Mesenchymal stem cell (in vitro differentiated cells and primary cell): ENCODE measurements at regions not wholly inside any gene's neighbourhood (a gene's known extent, or its start where the extent isn't known, plus 50 kb on each side); places are given as distances from the start of the nearest gene placed in this dataset.
A peak's percentile ranks its signal among the peaks of the same experiment; 100 is the strongest.

Experiments used
- DNase-seq: peaks from one replicate; pipeline ENCODE4 v3.0.0-alpha.2; 2013
- H2AFZ ChIP-seq: one replicate; pipeline ENCODE4 v1.6.1; 2013; ENCODE audit warnings: low read depth, mild to moderate bottlenecking, control low read depth, inconsistent platforms, low read length, moderate library complexity
- H2AK5ac ChIP-seq: 2 replicates; pipeline ENCODE4 v1.6.1; 2013; ENCODE audit warnings: low read length, moderate library complexity, mild to moderate bottlenecking, inconsistent platforms; ENCODE audit not compliant: severe bottlenecking
- H2BK120ac ChIP-seq: one replicate; pipeline ENCODE4 v1.6.1; 2013; ENCODE audit warnings: low read depth, mild to moderate bottlenecking, inconsistent platforms, low read length, moderate library complexity
- H2BK12ac ChIP-seq, 2 experiments: one replicate each; pipeline ENCODE4 v1.6.1; 2013; ENCODE audit warnings: inconsistent platforms in 2 of 2, low read length in 2 of 2, mild to moderate bottlenecking in 2 of 2, moderate library complexity in 2 of 2, control low read depth in 1 of 2
- H2BK15ac ChIP-seq: one replicate; pipeline ENCODE4 v1.6.1; 2013; ENCODE audit warnings: mild to moderate bottlenecking, low read depth, inconsistent platforms; ENCODE audit not compliant: poor library complexity, severe bottlenecking
- H2BK5ac ChIP-seq: 2 replicates; pipeline ENCODE4 v1.6.1; 2013; ENCODE audit warnings: low read depth, mild to moderate bottlenecking, low read length, control low read depth, inconsistent platforms; ENCODE audit not compliant: poor library complexity, severe bottlenecking
- H3K14ac ChIP-seq, 2 experiments: one replicate each; pipeline ENCODE4 v1.6.1; 2013; ENCODE audit warnings: inconsistent platforms in 2 of 2, low read length in 2 of 2, control low read depth in 1 of 2, mild to moderate bottlenecking in 1 of 2, moderate library complexity in 1 of 2
- H3K18ac ChIP-seq, 2 experiments: one replicate each; pipeline ENCODE4 v1.6.1; 2013; ENCODE audit warnings: inconsistent platforms in 2 of 2, low read length in 2 of 2, control low read depth in 1 of 2, low read depth in 1 of 2, mild to moderate bottlenecking in 1 of 2
- H3K23ac ChIP-seq, 2 experiments: one replicate each; pipeline ENCODE4 v1.6.1; 2013; ENCODE audit warnings: inconsistent platforms in 2 of 2, low read length in 2 of 2, mild to moderate bottlenecking in 2 of 2, moderate library complexity in 2 of 2, control low read depth in 1 of 2
- H3K27ac ChIP-seq: 2 replicates; pipeline ENCODE4 v1.5.1; 2013; ENCODE audit warnings: mild to moderate bottlenecking, moderate library complexity, low read length, control low read depth, inconsistent platforms; ENCODE audit not compliant: poor library complexity, severe bottlenecking
- H3K27me3 ChIP-seq, 2 experiments: 2 replicates each; pipeline versions ENCODE4 v1.6.1 to v1.7.0; 2013; ENCODE audit warnings: low read length in 2 of 2, mild to moderate bottlenecking in 2 of 2, moderate library complexity in 2 of 2, control low read depth in 1 of 2, inconsistent platforms in 1 of 2; ENCODE audit not compliant: control insufficient read depth in 1 of 2, insufficient read depth in 1 of 2
- H3K36me3 ChIP-seq, 2 experiments: 2 replicates each; pipeline versions ENCODE4 v1.6.1 to v1.7.0; 2013; ENCODE audit warnings: low read length in 2 of 2, control low read depth in 1 of 2, inconsistent platforms in 1 of 2, low read depth in 1 of 2, mild to moderate bottlenecking in 1 of 2; ENCODE audit not compliant: insufficient read depth in 2 of 2, control insufficient read depth in 1 of 2
- H3K4ac ChIP-seq, 2 experiments: one replicate each; pipeline ENCODE4 v1.6.1; 2013; ENCODE audit warnings: inconsistent platforms in 2 of 2, low read length in 2 of 2, mild to moderate bottlenecking in 2 of 2, moderate library complexity in 2 of 2, control low read depth in 1 of 2, low read depth in 1 of 2
- H3K4me1 ChIP-seq: 2 replicates; pipeline ENCODE4 v1.6.1; 2013; ENCODE audit warnings: low read depth, low read length, control low read depth; ENCODE audit not compliant: control insufficient read depth, insufficient read depth
- H3K4me2 ChIP-seq: 2 replicates; pipeline ENCODE4 v1.6.1; 2013; ENCODE audit warnings: low read length, mild to moderate bottlenecking, inconsistent platforms; ENCODE audit not compliant: poor library complexity, severe bottlenecking
- H3K4me3 ChIP-seq, 2 experiments: 2 replicates each; pipeline versions ENCODE4 v1.5.1 to v1.7.0; 2013; ENCODE audit warnings: low read length in 2 of 2, mild to moderate bottlenecking in 2 of 2, control low read depth in 1 of 2, low read depth in 1 of 2; ENCODE audit not compliant: insufficient read depth in 1 of 2
- H3K79me1 ChIP-seq: replicated peaks from 2 replicates; pipeline ENCODE4 v1.6.1; 2013; ENCODE audit warnings: mild to moderate bottlenecking, control low read depth, low read length, inconsistent platforms; ENCODE audit not compliant: poor library complexity, severe bottlenecking
- H3K9ac ChIP-seq: 2 replicates; pipeline ENCODE4 v1.7.0; 2013; ENCODE audit warnings: mild to moderate bottlenecking, low read length, moderate library complexity
- H3K9me3 ChIP-seq: 2 replicates; pipeline ENCODE4 v1.7.0; 2013; ENCODE audit warnings: mild to moderate bottlenecking, low read length; ENCODE audit not compliant: control insufficient read depth
- H4K8ac ChIP-seq: one replicate; pipeline ENCODE4 v1.6.1; 2013; ENCODE audit warnings: inconsistent platforms, mild to moderate bottlenecking, low read length, moderate library complexity
- H4K91ac ChIP-seq: one replicate; pipeline ENCODE4 v1.6.1; 2013; ENCODE audit warnings: mild to moderate bottlenecking, low read length, inconsistent platforms
- WGBS: methylation state at CpG from one replicate; pipeline ENCODE4 v1.1.7; 2013; ENCODE audit warnings: mixed read lengths; 5-methylcytosine and 5-hydroxymethylcytosine counted together

GRCh38 chr5:82448374-82448773 lies 170.2 kb upstream of the RPS23 start:
- H3K23ac ChIP-seq: no peak overlapping the region
- no peak overlapping the region for H2BK5ac ChIP-seq
- peaks cover 0 to 4% of the 10 kb centered on the region in 2 experiments for H3K27me3 ChIP-seq
- DNase-seq: no peak
- H4K8ac ChIP-seq: no peak overlapping the region
- no peak overlapping the region for H3K4me3 ChIP-seq
- H3K9ac ChIP-seq: peak overlapping the region; percentile 66
- H2BK12ac ChIP-seq: no peak overlapping the region
- H3K27ac ChIP-seq: no peak overlapping the region
- no peaks in the 10 kb centered on the region for H3K9me3 ChIP-seq
- no peaks in the 10 kb centered on the region for H3K4me1 ChIP-seq
- H3K36me3 ChIP-seq: no peaks in the 10 kb centered on the region
- WGBS: 43% methylated on average over 1 of the region's 2 CpGs
- no peak overlapping the region for H2BK15ac ChIP-seq
- H2AFZ ChIP-seq: no peak overlapping the region
- no peak overlapping the region for H4K91ac ChIP-seq
- no peak overlapping the region for H3K18ac ChIP-seq
- H2BK120ac ChIP-seq: no peak overlapping the region
- H3K4me2 ChIP-seq: no peak overlapping the region
- no peak overlapping the region for H2AK5ac ChIP-seq
- H3K14ac ChIP-seq: no peak overlapping the region
- no peak overlapping the region for H3K4ac ChIP-seq
- H3K79me1 ChIP-seq: no peaks in the 10 kb centered on the region

GRCh38 chr5:82447913-82448312 lies 169.8 kb upstream of the RPS23 start:
- Histone ChIP-seq H3K23ac (no peak overlapping the region), H2AFZ (no peak overlapping the region), H2BK15ac (no peak overlapping the region), H3K27ac (no peak overlapping the region), H2BK5ac (no peak overlapping the region), H3K14ac (no peak overlapping the region), H3K9ac (peak overlapping the region; percentile 66), H3K4ac (no peak overlapping the region), H2BK120ac (no peak overlapping the region), H3K18ac (no peak overlapping the region), H3K36me3 (no peaks in the 10 kb centered on the region), H3K4me3 (peak overlapping the region in 1 of 2 experiments; percentile 7), H2AK5ac (no peak overlapping the region), H3K4me1 (no peaks in the 10 kb centered on the region), H4K8ac (no peak overlapping the region), H2BK12ac (no peak overlapping the region), H3K79me1 (no peaks in the 10 kb centered on the region), H4K91ac (no peak overlapping the region), H3K9me3 (no peaks in the 10 kb centered on the region), H3K27me3 (peaks cover 0 to 4% of the 10 kb centered on the region in 2 experiments), H3K4me2 (no peak overlapping the region)
- no peak for DNase-seq
- 95% methylated on average over 7 of the region's 7 CpGs for WGBS

GRCh38 chr5:82446809-82447208 lies 168.7 kb upstream of the RPS23 start:
- Histone ChIP-seq H4K91ac (no peak overlapping the region), H3K27me3 (peaks cover 0 to 4% of the 10 kb centered on the region in 2 experiments), H3K9me3 (no peaks in the 10 kb centered on the region), H2BK12ac (no peak overlapping the region), H2AFZ (no peak overlapping the region), H3K14ac (no peak overlapping the region), H2AK5ac (no peak overlapping the region), H3K79me1 (no peaks in the 10 kb centered on the region), H3K4ac (no peak overlapping the region), H3K4me2 (no peak overlapping the region), H2BK120ac (no peak overlapping the region), H3K18ac (no peak overlapping the region), H2BK15ac (no peak overlapping the region), H3K4me1 (no peaks in the 10 kb centered on the region), H3K9ac (peak overlapping the region; percentile 66), H3K23ac (no peak overlapping the region), H3K27ac (no peak overlapping the region), H2BK5ac (no peak overlapping the region), H3K4me3 (peak overlapping the region in 1 of 2 experiments; percentile 7), H3K36me3 (no peaks in the 10 kb centered on the region), H4K8ac (no peak overlapping the region)
- DNase-seq: no peak

- 55% methylated on average over 2 of the region's 3 CpGs for WGBS
- Histone ChIP-seq H3K4me1 (no peaks in the 10 kb centered on the region), H3K9me3 (no peaks in the 10 kb centered on the region), H3K27ac (no peak overlapping the region), H3K4me2 (no peak overlapping the region), H3K4me3 (no peak overlapping the region), H4K8ac (no peak overlapping the region), H4K91ac (no peak overlapping the region), H2BK5ac (no peak overlapping the region), H3K36me3 (no peaks in the 10 kb centered on the region), H3K79me1 (no peaks in the 10 kb centered on the region), H2AFZ (no peak overlapping the region), H3K4ac (no peak overlapping the region), H2BK120ac (no peak overlapping the region), H2BK15ac (no peak overlapping the region), H3K14ac (no peak overlapping the region), H2AK5ac (no peak overlapping the region), H3K23ac (no peak overlapping the region), H2BK12ac (no peak overlapping the region), H3K9ac (no peak overlapping the region), H3K18ac (no peak overlapping the region), H3K27me3 (peaks cover 0 to 4% of the 10 kb centered on the region in 2 experiments)
- peak; percentile 26 for DNase-seq
Observed at GRCh38 chr5:82445726-82446335, 167.7 kb upstream of the RPS23 start.
